ENCODE measurements at regions not wholly inside any gene's neighbourhood (a gene's known extent, or its start where the extent isn't known, plus 50 kb on each side); places are given as distances from the start of the nearest gene placed in this dataset.

- H3K4me1 Mint-ChIP-seq (ENCODE audit: low read depth, unreplicated experiment), result no peaks in the 10 kb centered on the region
- no peak for DNase-seq
- no peaks in the 10 kb centered on the region for H3K9me3 Mint-ChIP-seq (ENCODE audit: unreplicated experiment)
- no peak overlapping the region for H3K27ac Mint-ChIP-seq (ENCODE audit: unreplicated experiment)
- no peak overlapping the region for H3K4me3 Mint-ChIP-seq (ENCODE audit: unreplicated experiment)
- no peaks in the 10 kb centered on the region for H3K27me3 Mint-ChIP-seq (ENCODE audit: unreplicated experiment)
- TF ChIP-seq CTCF (IDR thresholded peaks at IDR 0.05; ENCODE audit: partially characterized antibody, unreplicated experiment), result no peak
- H3K36me3 Mint-ChIP-seq (ENCODE audit: unreplicated experiment), result no peaks in the 10 kb centered on the region
Observed at GRCh38 chr4:129515356-129515755, 419.4 kb downstream of the C4orf33 start.

GRCh38 chr4:129526812-129527211 lies 430.9 kb downstream of the C4orf33 start:
- Mint-ChIP-seq H3K9me3 (ENCODE audit: unreplicated experiment) (peaks cover 2% of the 10 kb centered on the region), H3K36me3 (ENCODE audit: unreplicated experiment) (no peaks in the 10 kb centered on the region), H3K27me3 (ENCODE audit: unreplicated experiment) (no peaks in the 10 kb centered on the region), H3K4me1 (ENCODE audit: low read depth, unreplicated experiment) (no peaks in the 10 kb centered on the region), H3K4me3 (ENCODE audit: unreplicated experiment) (no peak overlapping the region), H3K27ac (ENCODE audit: unreplicated experiment) (no peak overlapping the region)
- DNase-seq, result no peak
- no peak for TF ChIP-seq CTCF (IDR thresholded peaks at IDR 0.05; ENCODE audit: partially characterized antibody, unreplicated experiment)

GRCh38 chr4:129531253-129531652 lies 435.3 kb downstream of the C4orf33 start:
- Mint-ChIP-seq H3K36me3 (ENCODE audit: unreplicated experiment) (no peaks in the 10 kb centered on the region), H3K4me3 (ENCODE audit: unreplicated experiment) (no peak overlapping the region), H3K4me1 (ENCODE audit: low read depth, unreplicated experiment) (no peaks in the 10 kb centered on the region), H3K9me3 (ENCODE audit: unreplicated experiment) (peaks cover 2% of the 10 kb centered on the region), H3K27ac (ENCODE audit: unreplicated experiment) (no peak overlapping the region), H3K27me3 (ENCODE audit: unreplicated experiment) (no peaks in the 10 kb centered on the region)
- TF ChIP-seq CTCF (IDR thresholded peaks at IDR 0.05; ENCODE audit: partially characterized antibody, unreplicated experiment), result no peak
- no peak for DNase-seq

- H3K27ac Mint-ChIP-seq (ENCODE audit: unreplicated experiment), result no peak overlapping the region
- H3K36me3 Mint-ChIP-seq (ENCODE audit: unreplicated experiment), result no peaks in the 10 kb centered on the region
- no peak for DNase-seq
- H3K4me1 Mint-ChIP-seq (ENCODE audit: low read depth, unreplicated experiment), result no peaks in the 10 kb centered on the region
- H3K9me3 Mint-ChIP-seq (ENCODE audit: unreplicated experiment), result peaks cover 2% of the 10 kb centered on the region
- H3K4me3 Mint-ChIP-seq (ENCODE audit: unreplicated experiment), result no peak overlapping the region
- no peaks in the 10 kb centered on the region for H3K27me3 Mint-ChIP-seq (ENCODE audit: unreplicated experiment)
- TF ChIP-seq CTCF (IDR thresholded peaks at IDR 0.05; ENCODE audit: partially characterized antibody, unreplicated experiment), result no peak
Observed at GRCh38 chr4:129532573-129532972, 436.6 kb downstream of the C4orf33 start.

GRCh38 chr4:129543299-129543698 lies 447.3 kb downstream of the C4orf33 start:
- no peak overlapping the region for H3K4me3 Mint-ChIP-seq (ENCODE audit: unreplicated experiment)
- H3K4me1 Mint-ChIP-seq (ENCODE audit: low read depth, unreplicated experiment), result no peaks in the 10 kb centered on the region
- no peaks in the 10 kb centered on the region for H3K27me3 Mint-ChIP-seq (ENCODE audit: unreplicated experiment)
- DNase-seq, result no peak
- no peak overlapping the region for H3K27ac Mint-ChIP-seq (ENCODE audit: unreplicated experiment)
- H3K9me3 Mint-ChIP-seq (ENCODE audit: unreplicated experiment), result no peaks in the 10 kb centered on the region
- no peak for TF ChIP-seq CTCF (IDR thresholded peaks at IDR 0.05; ENCODE audit: partially characterized antibody, unreplicated experiment)
- no peaks in the 10 kb centered on the region for H3K36me3 Mint-ChIP-seq (ENCODE audit: unreplicated experiment)

Data from glutamatergic neuron (in vitro differentiated cells).